Naive thymus-derived CD8-positive, alpha-beta T cell (primary cell): ENCODE measurements at regions not wholly inside any gene's neighbourhood (a gene's known extent, or its start where the extent isn't known, plus 50 kb on each side); places are given as distances from the start of the nearest gene placed in this dataset.

Source experiments
- ATAC-seq, 2 donors: fragments of 150-1000 bp; cut with Tn5 transposase in 1 of 2; sonication (Bioruptor Pico), chemical (Tn5 transposase) in 1 of 2; 1 replicate in 1 of 2; 2 replicates in 1 of 2; pipeline ENCODE4 v1.10.0; 2021; ENCODE audit warnings: mild to moderate bottlenecking in 2 of 2, moderate library complexity in 2 of 2
- POLR2A ChIA-PET: fragments of 350-600 bp; sonication (Branson Sonifier 250); formaldehyde crosslinking; loops from one replicate; lab custom pipeline; 2021; ENCODE audit warnings: antibody characterized with exemption; lab: Charles Lee
- DNase-seq, 10 donors: peaks; one replicate each; pipeline versions ENCODE4 v3.0.0 to v3.0.0-alpha.2; 2020 to 2022
- H3K27ac Mint-ChIP-seq, 10 donors: one replicate each; pipeline ENCODE4 v1.8.0; 2020 to 2022; ENCODE audit warnings: mild to moderate bottlenecking in 10 of 10, mixed read lengths in 10 of 10, moderate library complexity in 4 of 10, inconsistent platforms in 1 of 10
- H3K27me3 Mint-ChIP-seq, 5 donors: one replicate each; pipeline ENCODE4 v1.8.0; 2021 to 2022; ENCODE audit warnings: mixed read lengths in 5 of 5
- H3K36me3 Mint-ChIP-seq, 3 donors: one replicate each; pipeline ENCODE4 v1.8.0; 2020 to 2022; ENCODE audit warnings: mixed read lengths in 3 of 3, mild to moderate bottlenecking in 2 of 3, inconsistent platforms in 1 of 3
- H3K4me1 Mint-ChIP-seq, 4 donors: one replicate each; pipeline ENCODE4 v1.8.0; 2021 to 2022; ENCODE audit warnings: mixed read lengths in 4 of 4
- H3K4me3 Mint-ChIP-seq, 10 donors: one replicate each; pipeline ENCODE4 v1.8.0; 2020 to 2022; ENCODE audit warnings: mild to moderate bottlenecking in 10 of 10, mixed read lengths in 10 of 10, moderate library complexity in 6 of 10, inconsistent platforms in 1 of 10
- H3K9me3 Mint-ChIP-seq, 9 donors: one replicate each; pipeline ENCODE4 v1.8.0; 2020 to 2022; ENCODE audit warnings: mixed read lengths in 9 of 9, mild to moderate bottlenecking in 3 of 9, inconsistent platforms in 1 of 9, moderate library complexity in 1 of 9

- ATAC-seq, result no peak
- no peaks in the 10 kb centered on the region for H3K9me3 Mint-ChIP-seq
- DNase-seq, result no peak
- H3K36me3 Mint-ChIP-seq, result no peaks in the 10 kb centered on the region
- H3K4me1 Mint-ChIP-seq, result no peaks in the 10 kb centered on the region
- POLR2A ChIA-PET, result no interaction called here
- H3K27ac Mint-ChIP-seq, result no peak overlapping the region
- no peak overlapping the region for H3K4me3 Mint-ChIP-seq
- peaks cover 15 to 49% (median 25%) of the 10 kb centered on the region in 5 donors for H3K27me3 Mint-ChIP-seq
These were observed 108.9 kb upstream of the NAMPT start for GRCh38 chr7:106393564-106394251.

GRCh38 chr7:106392590-106392989 is 107.8 kb upstream of the NAMPT start:
- POLR2A ChIA-PET, result no interaction called here
- ATAC-seq, result no peak

GRCh38 chr7:106392144-106392543 is 107.4 kb upstream of the NAMPT start:
- Mint-ChIP-seq H3K36me3 (no peaks in the 10 kb centered on the region), H3K27ac (no peak overlapping the region), H3K4me3 (no peak overlapping the region), H3K9me3 (no peaks in the 10 kb centered on the region), H3K4me1 (no peaks in the 10 kb centered on the region), H3K27me3 (peaks cover 12 to 33% (median 19%) of the 10 kb centered on the region in 5 donors)
- DNase-seq, result no peak
- POLR2A ChIA-PET, result no interaction called here
- ATAC-seq, result no peak

More at GRCh38 chr7:106392590-106392989, 107.8 kb upstream of the NAMPT start:
- Mint-ChIP-seq H3K27me3 (peaks cover 15 to 38% (median 21%) of the 10 kb centered on the region in 5 donors), H3K27ac (no peak overlapping the region), H3K4me1 (no peaks in the 10 kb centered on the region), H3K36me3 (no peaks in the 10 kb centered on the region), H3K4me3 (no peak overlapping the region), H3K9me3 (no peaks in the 10 kb centered on the region)
- DNase-seq, result no peak

GRCh38 chr7:106386958-106387357 is 102.2 kb upstream of the NAMPT start:
- no peak for ATAC-seq
- POLR2A ChIA-PET, result no interaction called here
- no peak for DNase-seq
- H3K4me3 Mint-ChIP-seq, result no peak overlapping the region
- no peak overlapping the region for H3K27ac Mint-ChIP-seq
- no peaks in the 10 kb centered on the region for H3K4me1 Mint-ChIP-seq
- H3K9me3 Mint-ChIP-seq, result no peaks in the 10 kb centered on the region
- no peaks in the 10 kb centered on the region for H3K36me3 Mint-ChIP-seq
- peaks cover 0 to 2% (median 0%) of the 10 kb centered on the region in 5 donors for H3K27me3 Mint-ChIP-seq

GRCh38 chr7:106384373-106384772 is 99.6 kb upstream of the NAMPT start:
- POLR2A ChIA-PET, result no interaction called here
- H3K9me3 Mint-ChIP-seq, result no peaks in the 10 kb centered on the region
- DNase-seq (no peak), ATAC-seq (no peak)
- H3K36me3 Mint-ChIP-seq, result no peaks in the 10 kb centered on the region
- H3K27ac Mint-ChIP-seq, result no peak overlapping the region
- H3K4me1 Mint-ChIP-seq, result no peaks in the 10 kb centered on the region
- peaks cover 0 to 3% (median 0%) of the 10 kb centered on the region in 5 donors for H3K27me3 Mint-ChIP-seq
- no peak overlapping the region for H3K4me3 Mint-ChIP-seq

GRCh38 chr7:106382929-106383328 is 98.1 kb upstream of the NAMPT start:
- no peak for DNase-seq
- no peaks in the 10 kb centered on the region for H3K36me3 Mint-ChIP-seq
- H3K27me3 Mint-ChIP-seq, result peaks cover 0 to 3% (median 0%) of the 10 kb centered on the region in 5 donors
- POLR2A ChIA-PET, result no interaction called here
- H3K4me1 Mint-ChIP-seq, result peaks cover 0 to under 1% (median 0%) of the 10 kb centered on the region in 4 donors
- no peak overlapping the region for H3K4me3 Mint-ChIP-seq
- no peak overlapping the region for H3K27ac Mint-ChIP-seq
- no peak for ATAC-seq
- no peaks in the 10 kb centered on the region for H3K9me3 Mint-ChIP-seq

GRCh38 chr7:106382129-106382528 is 97.3 kb upstream of the NAMPT start:
- H3K36me3 Mint-ChIP-seq, result no peaks in the 10 kb centered on the region
- DNase-seq, result no peak
- ATAC-seq, result no peak
- H3K9me3 Mint-ChIP-seq, result no peaks in the 10 kb centered on the region
- H3K27ac Mint-ChIP-seq, result no peak overlapping the region
- POLR2A ChIA-PET, result no interaction called here
- no peak overlapping the region for H3K4me3 Mint-ChIP-seq
- H3K4me1 Mint-ChIP-seq, result peaks cover 0 to 6% (median 2%) of the 10 kb centered on the region in 4 donors
- H3K27me3 Mint-ChIP-seq, result peaks cover 0 to 3% (median 1%) of the 10 kb centered on the region in 5 donors

GRCh38 chr7:106381252-106381651 is 96.5 kb upstream of the NAMPT start:
- POLR2A ChIA-PET, result no interaction called here
- H3K27me3 Mint-ChIP-seq, result peaks cover 0 to 3% (median under 1%) of the 10 kb centered on the region in 5 donors
- no peaks in the 10 kb centered on the region for H3K9me3 Mint-ChIP-seq
- ATAC-seq (no peak), DNase-seq (no peak)
- peaks cover 1 to 6% (median 2%) of the 10 kb centered on the region in 4 donors for H3K4me1 Mint-ChIP-seq
- H3K27ac Mint-ChIP-seq, result no peak overlapping the region
- no peaks in the 10 kb centered on the region for H3K36me3 Mint-ChIP-seq
- no peak overlapping the region for H3K4me3 Mint-ChIP-seq

- H3K27ac Mint-ChIP-seq, result peak overlapping the region in 1 of 10 donors; percentile 12
- ATAC-seq (no peak), DNase-seq (no peak)
- H3K36me3 Mint-ChIP-seq, result no peaks in the 10 kb centered on the region
- POLR2A ChIA-PET, result no interaction called here
- H3K4me1 Mint-ChIP-seq, result peaks cover 1 to 6% (median 2%) of the 10 kb centered on the region in 4 donors
- H3K4me3 Mint-ChIP-seq, result no peak overlapping the region
- H3K9me3 Mint-ChIP-seq, result no peaks in the 10 kb centered on the region
- peaks cover 0 to 3% (median 0%) of the 10 kb centered on the region in 5 donors for H3K27me3 Mint-ChIP-seq
These were observed 93.1 kb upstream of the NAMPT start for GRCh38 chr7:106377847-106378361.

GRCh38 chr7:106376026-106376799 is 91.4 kb upstream of the NAMPT start:
- Mint-ChIP-seq H3K27me3 (peaks cover 0 to 1% (median 0%) of the 10 kb centered on the region in 5 donors), H3K9me3 (no peaks in the 10 kb centered on the region), H3K4me3 (no peak overlapping the region), H3K27ac (no peak overlapping the region), H3K36me3 (no peaks in the 10 kb centered on the region), H3K4me1 (peaks cover 1 to 6% (median 2%) of the 10 kb centered on the region in 4 donors)
- DNase-seq, result no peak
- no peak for ATAC-seq
- POLR2A ChIA-PET, result no interaction called here

- ATAC-seq, result no peak
- Mint-ChIP-seq H3K9me3 (no peaks in the 10 kb centered on the region), H3K36me3 (no peaks in the 10 kb centered on the region), H3K27me3 (peaks cover 0 to 1% (median 0%) of the 10 kb centered on the region in 5 donors), H3K4me3 (no peak overlapping the region), H3K27ac (no peak overlapping the region), H3K4me1 (peaks cover 1 to 6% (median 2%) of the 10 kb centered on the region in 4 donors)
- no peak for DNase-seq
- POLR2A ChIA-PET, result no interaction called here
These were observed 90.7 kb upstream of the NAMPT start for GRCh38 chr7:106375499-106375898.

- Mint-ChIP-seq H3K27ac (no peak overlapping the region), H3K36me3 (no peaks in the 10 kb centered on the region), H3K9me3 (no peaks in the 10 kb centered on the region), H3K27me3 (peaks cover 0 to 3% (median 0%) of the 10 kb centered on the region in 5 donors), H3K4me3 (no peak overlapping the region), H3K4me1 (peaks cover 1 to 6% (median 2%) of the 10 kb centered on the region in 4 donors)
- POLR2A ChIA-PET, result no interaction called here
- ATAC-seq (no peak), DNase-seq (no peak)
These were observed 89.7 kb upstream of the NAMPT start for GRCh38 chr7:106374437-106374836.
